ENCODE measurements at regions not wholly inside any gene's neighbourhood (a gene's known extent, or its start where the extent isn't known, plus 50 kb on each side); places are given as distances from the start of the nearest gene placed in this dataset.

DNA sequence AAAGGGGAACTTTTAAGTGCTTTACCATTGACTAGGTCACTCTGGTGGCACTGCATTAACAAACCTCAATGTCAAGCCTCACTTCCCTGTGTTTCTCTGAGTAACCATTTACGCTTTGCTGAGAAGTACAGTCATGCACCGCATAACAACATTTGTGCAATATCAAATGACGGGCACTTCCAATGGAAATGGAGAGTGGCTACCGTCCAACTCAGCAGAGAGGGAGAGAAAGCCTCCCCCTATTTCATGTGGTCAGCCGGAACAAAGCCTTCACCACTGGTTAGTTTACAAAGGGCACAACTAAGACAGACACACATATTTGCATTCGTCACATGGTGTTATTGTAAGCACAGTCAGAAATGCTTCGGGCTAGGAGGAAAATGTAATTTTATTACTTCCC lies 117.3 kb downstream of the RASSF10 start:
- TF ChIP-seq NCOA1 (IDR thresholded peaks at IDR 0.05; ENCODE audit: low read depth) (no peak), POLR2A (conservative IDR thresholded peaks at IDR 0.05) (no peak), RAD51 (IDR thresholded peaks at IDR 0.05; ENCODE audit: borderline replicate concordance, low read depth) (no peak)
- TF ChIP-seq, protein P1, sequence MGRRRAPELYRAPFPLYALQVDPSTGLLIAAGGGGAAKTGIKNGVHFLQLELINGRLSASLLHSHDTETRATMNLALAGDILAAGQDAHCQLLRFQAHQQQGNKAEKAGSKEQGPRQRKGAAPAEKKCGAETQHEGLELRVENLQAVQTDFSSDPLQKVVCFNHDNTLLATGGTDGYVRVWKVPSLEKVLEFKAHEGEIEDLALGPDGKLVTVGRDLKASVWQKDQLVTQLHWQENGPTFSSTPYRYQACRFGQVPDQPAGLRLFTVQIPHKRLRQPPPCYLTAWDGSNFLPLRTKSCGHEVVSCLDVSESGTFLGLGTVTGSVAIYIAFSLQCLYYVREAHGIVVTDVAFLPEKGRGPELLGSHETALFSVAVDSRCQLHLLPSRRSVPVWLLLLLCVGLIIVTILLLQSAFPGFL (CRISPR knock-in tag; IDR thresholded peaks at IDR 0.05): no peak
